ENCODE measurements at regions not wholly inside any gene's neighbourhood (a gene's known extent, or its start where the extent isn't known, plus 50 kb on each side); places are given as distances from the start of the nearest gene placed in this dataset.

- Mint-ChIP-seq H3K9me3 (no peaks in the 10 kb centered on the region), H3K4me3 (no peak overlapping the region), H3K4me1 (ENCODE audit: low read depth) (no peaks in the 10 kb centered on the region), H3K27ac (no peak overlapping the region), H3K36me3 (ENCODE audit: low read depth) (no peaks in the 10 kb centered on the region), H3K27me3 (ENCODE audit: low read depth) (no peaks in the 10 kb centered on the region)
- intact Hi-C loops (cut with micrococcal nuclease) = no loop called here
- CTCF ChIA-PET = no interaction called here
- no peak for DNase-seq
Observed at GRCh38 chr20:23152308-23152892, 66.3 kb upstream of the CD93 start.

- DNase-seq = no peak
- no peaks in the 10 kb centered on the region for H3K36me3 Mint-ChIP-seq (ENCODE audit: low read depth)
- H3K4me1 Mint-ChIP-seq (ENCODE audit: low read depth) = no peaks in the 10 kb centered on the region
- intact Hi-C loops (cut with micrococcal nuclease) = no loop called here
- no peak overlapping the region for H3K4me3 Mint-ChIP-seq
- no peak overlapping the region for H3K27ac Mint-ChIP-seq
- H3K27me3 Mint-ChIP-seq (ENCODE audit: low read depth) = no peaks in the 10 kb centered on the region
- CTCF ChIA-PET = no interaction called here
- H3K9me3 Mint-ChIP-seq = no peaks in the 10 kb centered on the region
Observed at GRCh38 chr20:23151885-23152284, 65.8 kb upstream of the CD93 start.

- CTCF ChIA-PET = no interaction called here
- intact Hi-C loops (cut with micrococcal nuclease) = no loop called here
- Mint-ChIP-seq H3K4me3 (no peak overlapping the region), H3K4me1 (ENCODE audit: low read depth) (no peaks in the 10 kb centered on the region), H3K27ac (no peak overlapping the region), H3K36me3 (ENCODE audit: low read depth) (no peaks in the 10 kb centered on the region), H3K27me3 (ENCODE audit: low read depth) (no peaks in the 10 kb centered on the region), H3K9me3 (no peaks in the 10 kb centered on the region)
- DNase-seq = no peak
Observed at GRCh38 chr20:23151008-23151703, 65.0 kb upstream of the CD93 start.

- Mint-ChIP-seq H3K4me1 (ENCODE audit: low read depth) (no peaks in the 10 kb centered on the region), H3K27me3 (ENCODE audit: low read depth) (no peaks in the 10 kb centered on the region), H3K36me3 (ENCODE audit: low read depth) (no peaks in the 10 kb centered on the region), H3K27ac (no peak overlapping the region), H3K9me3 (no peaks in the 10 kb centered on the region), H3K4me3 (no peak overlapping the region)
- intact Hi-C loops (cut with micrococcal nuclease) = no loop called here
- CTCF ChIA-PET = no interaction called here
- DNase-seq = no peak
Observed at GRCh38 chr20:23150304-23151007, 64.3 kb upstream of the CD93 start.

GRCh38 chr20:23149623-23150279 lies 63.6 kb upstream of the CD93 start:
- Mint-ChIP-seq H3K36me3 (ENCODE audit: low read depth) (no peaks in the 10 kb centered on the region), H3K9me3 (no peaks in the 10 kb centered on the region), H3K27me3 (ENCODE audit: low read depth) (no peaks in the 10 kb centered on the region), H3K27ac (no peak overlapping the region), H3K4me3 (no peak overlapping the region), H3K4me1 (ENCODE audit: low read depth) (no peaks in the 10 kb centered on the region)
- intact Hi-C loops (cut with micrococcal nuclease) = no loop called here
- DNase-seq = no peak
- CTCF ChIA-PET = no interaction called here

- CTCF ChIA-PET = no interaction called here
Observed at GRCh38 chr20:23148731-23149570, 62.8 kb upstream of the CD93 start.

GRCh38 chr20:23147964-23148730 lies 62.0 kb upstream of the CD93 start:
- intact Hi-C loops (cut with micrococcal nuclease) = no loop called here
- Mint-ChIP-seq H3K36me3 (ENCODE audit: low read depth) (no peaks in the 10 kb centered on the region), H3K9me3 (no peaks in the 10 kb centered on the region), H3K4me3 (no peak overlapping the region), H3K4me1 (ENCODE audit: low read depth) (peaks cover under 1% of the 10 kb centered on the region), H3K27me3 (ENCODE audit: low read depth) (no peaks in the 10 kb centered on the region), H3K27ac (peak overlapping the region; percentile 12)
- DNase-seq = peak; percentile 22
- CTCF ChIA-PET = no interaction called here

More at GRCh38 chr20:23148731-23149570, 62.8 kb upstream of the CD93 start:
- no peaks in the 10 kb centered on the region for H3K4me1 Mint-ChIP-seq (ENCODE audit: low read depth)
- no peak for DNase-seq
- H3K27me3 Mint-ChIP-seq (ENCODE audit: low read depth) = no peaks in the 10 kb centered on the region
- no peaks in the 10 kb centered on the region for H3K9me3 Mint-ChIP-seq
- no peaks in the 10 kb centered on the region for H3K36me3 Mint-ChIP-seq (ENCODE audit: low read depth)
- no peak overlapping the region for H3K4me3 Mint-ChIP-seq
- no peak overlapping the region for H3K27ac Mint-ChIP-seq
- intact Hi-C loops (cut with micrococcal nuclease) = no loop called here

GRCh38 chr20:23147647-23147963 lies 61.5 kb upstream of the CD93 start:
- Mint-ChIP-seq H3K27ac (no peak overlapping the region), H3K27me3 (ENCODE audit: low read depth) (no peaks in the 10 kb centered on the region), H3K9me3 (no peaks in the 10 kb centered on the region), H3K36me3 (ENCODE audit: low read depth) (no peaks in the 10 kb centered on the region), H3K4me1 (ENCODE audit: low read depth) (peaks cover 5% of the 10 kb centered on the region), H3K4me3 (no peak overlapping the region)
- CTCF ChIA-PET = no interaction called here
- DNase-seq = no peak
- intact Hi-C loops (cut with micrococcal nuclease) = no loop called here

GRCh38 chr20:23146857-23147637 lies 60.9 kb upstream of the CD93 start:
- H3K27ac Mint-ChIP-seq = no peak overlapping the region
- intact Hi-C loops (cut with micrococcal nuclease) = no loop called here

GRCh38 chr20:23146181-23146580 lies 60.1 kb upstream of the CD93 start:
- CTCF ChIA-PET = interaction anchor here (0.8 to 1.1 kb wide), 2 partner anchors 19 to 192 kb away, joined by 3 read pairs; no protein-coding TSS in a partner anchor
- no peak overlapping the region for H3K27ac Mint-ChIP-seq
- intact Hi-C loops (cut with micrococcal nuclease) = no loop called here
- DNase-seq = no peak
- H3K4me3 Mint-ChIP-seq = no peak overlapping the region
- peaks cover 8% of the 10 kb centered on the region for H3K4me1 Mint-ChIP-seq (ENCODE audit: low read depth)
- peaks cover 2% of the 10 kb centered on the region for H3K27me3 Mint-ChIP-seq (ENCODE audit: low read depth)
- no peaks in the 10 kb centered on the region for H3K36me3 Mint-ChIP-seq (ENCODE audit: low read depth)
- no peaks in the 10 kb centered on the region for H3K9me3 Mint-ChIP-seq

More at GRCh38 chr20:23146857-23147637, 60.9 kb upstream of the CD93 start:
- Mint-ChIP-seq H3K27me3 (ENCODE audit: low read depth) (no peaks in the 10 kb centered on the region), H3K4me3 (no peak overlapping the region), H3K36me3 (ENCODE audit: low read depth) (no peaks in the 10 kb centered on the region), H3K4me1 (ENCODE audit: low read depth) (peaks cover 7% of the 10 kb centered on the region), H3K9me3 (no peaks in the 10 kb centered on the region)
- CTCF ChIA-PET = interaction anchor here (0.8 to 1.1 kb wide), 2 partner anchors 18 to 192 kb away, joined by 3 read pairs; no protein-coding TSS in a partner anchor
- DNase-seq = no peak

- Mint-ChIP-seq H3K9me3 (no peaks in the 10 kb centered on the region), H3K27ac (no peak overlapping the region)
- no peak for DNase-seq
Observed at GRCh38 chr20:23145281-23145700, 59.2 kb upstream of the CD93 start.

More at GRCh38 chr20:23145281-23145700, 59.2 kb upstream of the CD93 start:
- Mint-ChIP-seq H3K4me3 (no peak overlapping the region), H3K27me3 (ENCODE audit: low read depth) (peaks cover 2% of the 10 kb centered on the region), H3K4me1 (ENCODE audit: low read depth) (peaks cover 8% of the 10 kb centered on the region), H3K36me3 (ENCODE audit: low read depth) (no peaks in the 10 kb centered on the region)
- intact Hi-C loops (cut with micrococcal nuclease) = no loop called here
- CTCF ChIA-PET = no interaction called here

All from activated naive CD4-positive, alpha-beta T cell treated with anti-CD3 and anti-CD28 coated beads for 36 hours (primary cell).